HEK293T (cell line): ENCODE measurements at regions not wholly inside any gene's neighbourhood (a gene's known extent, or its start where the extent isn't known, plus 50 kb on each side); places are given as distances from the start of the nearest gene placed in this dataset.

Experiments used
- CTCF ChIA-PET: fragments of 350-600 bp; formaldehyde crosslinking; extraction: SDS; loops from one replicate; lab custom pipeline; 2021; ENCODE audit warnings: antibody characterized with exemption, inconsistent platforms; lab: Yijun Ruan, JAX
- POLR2A ChIA-PET: fragments of 350-600 bp; formaldehyde crosslinking; extraction: SDS; loops from one replicate; lab custom pipeline; 2020; ENCODE audit warnings: antibody characterized with exemption, inconsistent platforms; lab: Yijun Ruan, JAX
- DNase-seq: peaks from one replicate; pipeline ENCODE4 v3.0.0; 2012; ENCODE audit warnings: mixed read lengths; ENCODE audit errors: extremely low spot score
- ARNT ChIP-seq: fragments of 450-650 bp; IDR thresholded peaks from 2 replicates; pipeline ENCODE4 v1.6.1; 2017; ENCODE audit warnings: mild to moderate bottlenecking
- BHLHE40 ChIP-seq: fragments of 450-650 bp; IDR thresholded peaks from 2 replicates; pipeline ENCODE4 v1.6.1; 2016; ENCODE audit warnings: mild to moderate bottlenecking, moderate library complexity, borderline replicate concordance
- CTBP1 ChIP-seq: fragments of 450-650 bp; IDR thresholded peaks from 2 replicates; pipeline ENCODE4 v1.6.1; 2016; ENCODE audit warnings: borderline replicate concordance
- ELF4 ChIP-seq: fragments of 450-650 bp; IDR thresholded peaks from 2 replicates; pipeline ENCODE4 v1.6.1; 2017; ENCODE audit warnings: antibody characterized with exemption
- FOXA1 ChIP-seq: fragments of 450-650 bp; IDR thresholded peaks from 2 replicates; pipeline ENCODE4 v1.6.1; 2016; ENCODE audit warnings: mild to moderate bottlenecking
- FOXK2 ChIP-seq: fragments of 450-650 bp; IDR thresholded peaks from 2 replicates; pipeline ENCODE4 v1.6.1; 2016; ENCODE audit warnings: mild to moderate bottlenecking
- FOXM1 ChIP-seq: fragments of 450-650 bp; IDR thresholded peaks from 2 replicates; pipeline ENCODE4 v1.6.1; 2017; ENCODE audit warnings: mild to moderate bottlenecking, borderline replicate concordance
- HDGF ChIP-seq: fragments of 450-650 bp; IDR thresholded peaks from 2 replicates; pipeline ENCODE4 v1.6.1; 2017; ENCODE audit warnings: antibody characterized with exemption, borderline replicate concordance
- L3MBTL2 ChIP-seq: fragments of 450-650 bp; conservative IDR thresholded peaks from 2 replicates; pipeline ENCODE4 v1.6.1; 2016; ENCODE audit warnings: mild to moderate bottlenecking
- LEF1 ChIP-seq: fragments of 450-650 bp; IDR thresholded peaks from 2 replicates; pipeline ENCODE4 v1.6.1; 2017; ENCODE audit warnings: mild to moderate bottlenecking, borderline replicate concordance
- NFRKB ChIP-seq: fragments of 450-650 bp; IDR thresholded peaks from 2 replicates; pipeline ENCODE4 v1.6.1; 2016; ENCODE audit warnings: mild to moderate bottlenecking, moderate library complexity
- PKNOX1 ChIP-seq: fragments of 450-650 bp; IDR thresholded peaks from 2 replicates; pipeline ENCODE4 v1.6.1; 2016
- SP1 ChIP-seq: fragments of 450-650 bp; IDR thresholded peaks from 2 replicates; pipeline ENCODE4 v1.6.1; 2017
- SUZ12 ChIP-seq: fragments of 450-650 bp; IDR thresholded peaks from 2 replicates; pipeline ENCODE4 v1.6.1; 2016; ENCODE audit warnings: mild to moderate bottlenecking
- TARDBP ChIP-seq: fragments of 450-650 bp; IDR thresholded peaks from 2 replicates; pipeline ENCODE4 v1.6.1; 2016
- ZNF384 ChIP-seq: fragments of 450-650 bp; IDR thresholded peaks from 2 replicates; pipeline ENCODE4 v1.6.1; 2016

GRCh38 chr3:162369306-162369705, 872.7 kb downstream of the OTOL1 start:
- CTCF ChIA-PET: no interaction called here
- TF ChIP-seq PKNOX1 (no peak), BHLHE40 (no peak), LEF1 (no peak), ELF4 (no peak), CTBP1 (no peak), FOXM1 (no peak), HDGF (no peak), L3MBTL2 (no peak), NFRKB (no peak), FOXA1 (no peak), TARDBP (no peak)
- POLR2A ChIA-PET: no interaction called here
- no peak for DNase-seq

- POLR2A ChIA-PET: no interaction called here
- TF ChIP-seq ZNF384 (no peak), FOXM1 (no peak), SP1 (no peak), FOXK2 (no peak), ELF4 (no peak), HDGF (no peak), LEF1 (no peak), SUZ12 (no peak), CTBP1 (no peak), PKNOX1 (no peak), FOXA1 (no peak), BHLHE40 (no peak), NFRKB (no peak), TARDBP (no peak), ARNT (no peak), L3MBTL2 (no peak)
- DNase-seq: no peak
- CTCF ChIA-PET: no interaction called here
These were observed 873.5 kb downstream of the OTOL1 start for GRCh38 chr3:162370141-162370540.

GRCh38 chr3:162376761-162377160, 880.2 kb downstream of the OTOL1 start:
- ChIA-PET POLR2A (no interaction called here), CTCF (no interaction called here)
- DNase-seq: no peak
- no peak for TF ChIP-seq SUZ12
- no peak for TF ChIP-seq TARDBP
- TF ChIP-seq ELF4: no peak
- TF ChIP-seq LEF1: no peak
- no peak for TF ChIP-seq FOXA1
- no peak for TF ChIP-seq ZNF384
- TF ChIP-seq CTBP1: no peak
- TF ChIP-seq PKNOX1: no peak

- CTCF ChIA-PET: no interaction called here
- DNase-seq: no peak
- no peak for TF ChIP-seq BHLHE40
- TF ChIP-seq ZNF384: no peak
- TF ChIP-seq ELF4: no peak
- TF ChIP-seq SUZ12: no peak
- TF ChIP-seq ARNT: no peak
- TF ChIP-seq FOXK2: no peak
- TF ChIP-seq HDGF: no peak
- TF ChIP-seq SP1: no peak
- no peak for TF ChIP-seq LEF1
- TF ChIP-seq L3MBTL2: no peak
- no peak for TF ChIP-seq FOXA1
- POLR2A ChIA-PET: no interaction called here
These were observed 881.0 kb downstream of the OTOL1 start for GRCh38 chr3:162377608-162378007.

GRCh38 chr3:162385387-162385786, 888.8 kb downstream of the OTOL1 start:
- TF ChIP-seq TARDBP (no peak), HDGF (no peak), FOXK2 (no peak), SP1 (no peak), PKNOX1 (no peak), ZNF384 (no peak), LEF1 (no peak), SUZ12 (no peak), CTBP1 (no peak), NFRKB (no peak), L3MBTL2 (no peak), BHLHE40 (no peak), FOXA1 (no peak), FOXM1 (no peak), ARNT (no peak), ELF4 (no peak)
- DNase-seq: no peak
- POLR2A ChIA-PET: no interaction called here
- CTCF ChIA-PET: no interaction called here

GRCh38 chr3:162390891-162391290, 894.3 kb downstream of the OTOL1 start:
- ChIA-PET CTCF (no interaction called here), POLR2A (no interaction called here)
- no peak for TF ChIP-seq ELF4
- no peak for TF ChIP-seq PKNOX1
- no peak for TF ChIP-seq LEF1
- no peak for TF ChIP-seq FOXK2
- no peak for TF ChIP-seq CTBP1
- no peak for TF ChIP-seq NFRKB
- no peak for TF ChIP-seq L3MBTL2
- no peak for TF ChIP-seq FOXA1
- no peak for DNase-seq
